PC-9 (cell line): ENCODE measurements at regions not wholly inside any gene's neighbourhood (a gene's known extent, or its start where the extent isn't known, plus 50 kb on each side); places are given as distances from the start of the nearest gene placed in this dataset.

Source experiments
- BruUV-seq: library from RNA; stranded (reverse); fragments of 400-500 nt; replicated peaks from 2 replicates; lab custom pipeline; 2021; lab: Mats Ljungman, UMichigan
- CTCF ChIA-PET: fragments of 300-600 bp; sonication (Branson Sonifier 250); formaldehyde crosslinking; loops from one replicate; lab custom pipeline; 2022; ENCODE audit warnings: antibody characterized with exemption; lab: Charles Lee
- POLR2A ChIA-PET: fragments of 300-600 bp; sonication (Branson Sonifier 250); formaldehyde crosslinking; loops from one replicate; lab custom pipeline; 2022; ENCODE audit warnings: antibody characterized with exemption; ENCODE audit not compliant: unreplicated experiment; lab: Charles Lee
- DNase-seq, 2 experiments: peaks; one replicate each; pipeline versions ENCODE4 v3.0.0 to v3.0.0-alpha.2; 2015 to 2022; ENCODE audit warnings: mixed read lengths in 1 of 2
- H2AFZ ChIP-seq: fragments of 200-600 bp; sonication (generic); 2 replicates; pipeline ENCODE4 v1.8.1; 2017; ENCODE audit warnings: antibody characterized with exemption
- H3F3A ChIP-seq: fragments of 200-600 bp; sonication (generic); 2 replicates; pipeline ENCODE4 v1.8.1; 2017; ENCODE audit warnings: antibody characterized with exemption, mild to moderate bottlenecking, low read depth; ENCODE audit not compliant: insufficient read depth
- H3K27ac ChIP-seq: fragments of 200-600 bp; sonication (generic); 2 replicates; pipeline ENCODE4 v1.6.1; 2016; ENCODE audit warnings: mixed run types
- H3K27me3 ChIP-seq: fragments of 200-600 bp; sonication (generic); 2 replicates; pipeline ENCODE4 v1.6.1; 2016; ENCODE audit warnings: low read depth, mixed run types; ENCODE audit not compliant: insufficient read depth
- H3K36me3 ChIP-seq: fragments of 200-600 bp; sonication (generic); 2 replicates; pipeline ENCODE4 v1.6.1; 2016; ENCODE audit warnings: low read depth, mixed run types
- H3K4me1 ChIP-seq: fragments of 200-600 bp; sonication (generic); replicated peaks from 2 replicates; pipeline ENCODE4 v1.6.1; 2016; ENCODE audit warnings: mixed run types; ENCODE audit not compliant: insufficient read depth
- H3K4me2 ChIP-seq: fragments of 200-600 bp; sonication (generic); 2 replicates; pipeline ENCODE4 v1.6.1; 2017; ENCODE audit warnings: mixed run types
- H3K4me3 ChIP-seq: fragments of 200-600 bp; sonication (generic); 2 replicates; pipeline ENCODE4 v1.6.1; 2016; ENCODE audit warnings: mixed run types
- H3K79me2 ChIP-seq: fragments of 200-600 bp; sonication (generic); 2 replicates; pipeline ENCODE4 v1.6.1; 2017; ENCODE audit warnings: low read depth, mixed run types
- H3K9me2 ChIP-seq: fragments of 200-600 bp; sonication (generic); 2 replicates; pipeline ENCODE4 v1.8.1; 2017; ENCODE audit warnings: mild to moderate bottlenecking; ENCODE audit not compliant: insufficient read depth
- H3K9me3 ChIP-seq: fragments of 200-600 bp; sonication (generic); 2 replicates; pipeline ENCODE4 v1.8.1; 2016; ENCODE audit warnings: low read depth; ENCODE audit not compliant: insufficient read depth
- H4K20me1 ChIP-seq: fragments of 200-600 bp; sonication (generic); 2 replicates; pipeline ENCODE4 v1.8.1; 2017; ENCODE audit not compliant: insufficient read depth
- EZH2 ChIP-seq: fragments of 200-600 bp; sonication (generic); IDR thresholded peaks from 2 replicates; pipeline ENCODE4 v1.8.0; 2017; ENCODE audit warnings: antibody characterized with exemption, low read depth
- intact Hi-C: fragments of 100-400 bp; cut with micrococcal nuclease; formaldehyde crosslinking; loops from one replicate; pipeline ENCODE4 v1.10.0; 2022; ENCODE audit not compliant: unreplicated experiment
- TF ChIP-seq, protein P1 (sequence below): fragments of 200-600 bp; sonication (generic); conservative IDR thresholded peaks from 2 replicates; pipeline ENCODE4 v1.6.1; 2017; ENCODE audit warnings: mixed run types, antibody characterized with exemption, mild to moderate bottlenecking, moderate library complexity

GRCh38 chr7:50217401-50217800 is 87.1 kb upstream of the IKZF1 start:
- Histone ChIP-seq H3K4me2 (no peak overlapping the region), H3K27ac (no peak overlapping the region), H3K79me2 (no peaks in the 10 kb centered on the region), H2AFZ (no peak overlapping the region), H3K27me3 (peaks cover 60% of the 10 kb centered on the region), H3K9me3 (no peaks in the 10 kb centered on the region), H4K20me1 (no peaks in the 10 kb centered on the region), H3K9me2 (no peaks in the 10 kb centered on the region), H3K4me1 (no peaks in the 10 kb centered on the region), H3K4me3 (no peak overlapping the region), H3K36me3 (no peaks in the 10 kb centered on the region), H3F3A (no peaks in the 10 kb centered on the region)
- no peak for DNase-seq
- ChIA-PET POLR2A (no interaction called here), CTCF (no interaction called here)
- intact Hi-C loops = no loop called here
- BruUV-seq = no TSS peak
- TF ChIP-seq, protein P1, sequence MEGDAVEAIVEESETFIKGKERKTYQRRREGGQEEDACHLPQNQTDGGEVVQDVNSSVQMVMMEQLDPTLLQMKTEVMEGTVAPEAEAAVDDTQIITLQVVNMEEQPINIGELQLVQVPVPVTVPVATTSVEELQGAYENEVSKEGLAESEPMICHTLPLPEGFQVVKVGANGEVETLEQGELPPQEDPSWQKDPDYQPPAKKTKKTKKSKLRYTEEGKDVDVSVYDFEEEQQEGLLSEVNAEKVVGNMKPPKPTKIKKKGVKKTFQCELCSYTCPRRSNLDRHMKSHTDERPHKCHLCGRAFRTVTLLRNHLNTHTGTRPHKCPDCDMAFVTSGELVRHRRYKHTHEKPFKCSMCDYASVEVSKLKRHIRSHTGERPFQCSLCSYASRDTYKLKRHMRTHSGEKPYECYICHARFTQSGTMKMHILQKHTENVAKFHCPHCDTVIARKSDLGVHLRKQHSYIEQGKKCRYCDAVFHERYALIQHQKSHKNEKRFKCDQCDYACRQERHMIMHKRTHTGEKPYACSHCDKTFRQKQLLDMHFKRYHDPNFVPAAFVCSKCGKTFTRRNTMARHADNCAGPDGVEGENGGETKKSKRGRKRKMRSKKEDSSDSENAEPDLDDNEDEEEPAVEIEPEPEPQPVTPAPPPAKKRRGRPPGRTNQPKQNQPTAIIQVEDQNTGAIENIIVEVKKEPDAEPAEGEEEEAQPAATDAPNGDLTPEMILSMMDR = no peak
- no peak for TF ChIP-seq EZH2

DNA sequence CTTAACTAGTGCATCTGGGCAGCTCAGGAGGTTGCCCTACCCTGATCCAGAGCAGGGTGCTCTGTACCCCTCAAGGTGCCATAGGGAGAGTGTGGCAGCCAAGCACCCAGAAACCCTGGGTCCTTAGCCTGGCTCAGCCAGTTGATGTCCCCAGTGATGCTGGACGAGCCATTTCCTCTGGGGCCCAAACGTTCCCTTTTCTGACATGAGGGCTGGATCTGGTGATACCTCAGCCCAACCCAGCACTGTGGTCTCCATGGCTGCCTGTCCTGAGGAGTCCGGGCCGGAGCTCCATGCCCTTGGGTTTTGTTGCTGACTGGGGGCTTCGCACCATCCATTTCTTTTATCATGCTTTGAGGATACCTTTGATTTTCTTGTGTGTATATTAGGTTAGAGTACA is 87.9 kb upstream of the IKZF1 start:
- no TSS peak for BruUV-seq
- Histone ChIP-seq H3K27me3 (peaks cover 68% of the 10 kb centered on the region), H3K4me3 (no peak overlapping the region), H3K4me2 (no peak overlapping the region), H3K79me2 (no peaks in the 10 kb centered on the region), H3F3A (no peaks in the 10 kb centered on the region), H3K36me3 (no peaks in the 10 kb centered on the region), H3K9me3 (no peaks in the 10 kb centered on the region), H2AFZ (no peak overlapping the region), H3K4me1 (no peaks in the 10 kb centered on the region), H4K20me1 (no peaks in the 10 kb centered on the region), H3K9me2 (no peaks in the 10 kb centered on the region), H3K27ac (no peak overlapping the region)
- intact Hi-C loops = no loop called here
- DNase-seq = no peak
- TF ChIP-seq, protein P1 = no peak
- no peak for TF ChIP-seq EZH2
- ChIA-PET POLR2A (no interaction called here), CTCF (interaction anchor here (0.6 kb wide), 1 partner anchor 1214 kb away, joined by 3 read pairs; no protein-coding TSS in a partner anchor)

DNA sequence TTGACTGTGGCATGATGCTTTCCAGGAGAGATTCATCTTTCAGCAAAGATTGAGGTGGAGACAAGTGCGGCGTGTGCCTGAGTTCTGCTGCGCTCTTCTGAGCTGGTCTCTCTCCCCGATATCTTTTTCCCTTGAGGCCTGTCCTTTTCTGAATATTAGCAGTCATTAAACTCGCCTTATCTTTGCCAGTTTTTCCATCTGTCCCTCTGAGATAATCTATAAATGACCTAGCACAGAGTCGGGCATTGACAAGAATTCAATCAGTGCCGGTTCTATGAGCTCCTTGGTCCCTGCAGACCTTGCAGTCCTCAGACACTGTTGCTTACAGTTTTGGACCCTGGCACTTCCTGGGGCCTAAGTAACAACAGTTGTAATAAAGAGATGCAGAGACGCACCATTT is 89.7 kb upstream of the IKZF1 start:
- Histone ChIP-seq H2AFZ (no peak overlapping the region), H3K79me2 (no peaks in the 10 kb centered on the region), H3K27me3 (peaks cover 86% of the 10 kb centered on the region), H4K20me1 (no peaks in the 10 kb centered on the region), H3F3A (no peaks in the 10 kb centered on the region), H3K27ac (no peak overlapping the region), H3K4me2 (no peak overlapping the region), H3K4me1 (no peaks in the 10 kb centered on the region), H3K9me2 (no peaks in the 10 kb centered on the region), H3K36me3 (no peaks in the 10 kb centered on the region), H3K9me3 (no peaks in the 10 kb centered on the region), H3K4me3 (no peak overlapping the region)
- intact Hi-C loops = no loop called here
- ChIA-PET CTCF (no interaction called here), POLR2A (no interaction called here)
- TF ChIP-seq, protein P1 = no peak
- no peak for TF ChIP-seq EZH2
- DNase-seq = no peak
- no TSS peak for BruUV-seq
